DOHH2 (cell line): ENCODE measurements at regions not wholly inside any gene's neighbourhood (a gene's known extent, or its start where the extent isn't known, plus 50 kb on each side); places are given as distances from the start of the nearest gene placed in this dataset.

Experiments
- CTCF ChIP-seq: fragments of 200-600 bp; sonication (generic); IDR thresholded peaks from one replicate; pipeline ENCODE4 v1.5.1; 2014; ENCODE audit warnings: antibody characterized with exemption, mild to moderate bottlenecking, low read depth, low read length; ENCODE audit not compliant: poor library complexity, severe bottlenecking
- EZH2phosphoT487 ChIP-seq: fragments of 200-600 bp; sonication (generic); IDR thresholded peaks from 2 replicates; pipeline ENCODE4 v1.6.1; 2017; ENCODE audit warnings: borderline replicate concordance, mild to moderate bottlenecking, antibody characterized with exemption, low read length, moderate library complexity, mixed read lengths

GRCh38 chr12:115233891-115234543, 550.0 kb upstream of the TBX3 start:
- TF ChIP-seq CTCF: no peak
- no peak for TF ChIP-seq EZH2phosphoT487
